Activated T-cell treated with anti-CD3 and anti-CD28 coated beads, Interleukin-2, amount 50 U/mL, for 72 hours (primary cell): ENCODE measurements at regions not wholly inside any gene's neighbourhood (a gene's known extent, or its start where the extent isn't known, plus 50 kb on each side); places are given as distances from the start of the nearest gene placed in this dataset.
"Not testable (repeated sequence)": the region's sequence is repeated elsewhere in the genome, so short reads cannot be mapped to it uniquely, and the experiment has no call there.

Experiments used
- ATAC-seq, 2 donors: fragments of 150-1000 bp; cut with Tn5 transposase; replicated peaks in 1 of 2; 2 replicates each; pipeline ENCODE4 v1.10.0; 2021; ENCODE audit warnings: moderate library complexity in 2 of 2, mild to moderate bottlenecking in 1 of 2
- DNase-seq, 2 donors: peaks; one replicate each; pipeline ENCODE4 v3.0.0; 2021 to 2022; ENCODE audit warnings: mixed read lengths in 1 of 2
- H3K27ac Mint-ChIP-seq: one replicate; pipeline ENCODE4 v1.8.0; 2022; ENCODE audit warnings: mild to moderate bottlenecking, moderate library complexity, mixed read lengths
- H3K27me3 Mint-ChIP-seq: one replicate; pipeline ENCODE4 v1.8.0; 2022; ENCODE audit warnings: low read depth, mixed read lengths
- H3K36me3 Mint-ChIP-seq, 2 donors: one replicate each; pipeline ENCODE4 v1.8.0; 2022; ENCODE audit warnings: mixed read lengths in 2 of 2, mild to moderate bottlenecking in 1 of 2; ENCODE audit not compliant: insufficient read depth in 2 of 2
- H3K4me1 Mint-ChIP-seq: one replicate; pipeline ENCODE4 v1.8.0; 2022; ENCODE audit warnings: low read depth, mixed read lengths
- H3K4me3 Mint-ChIP-seq, 2 donors: one replicate each; pipeline ENCODE4 v1.8.0; 2022; ENCODE audit warnings: mild to moderate bottlenecking in 2 of 2, mixed read lengths in 2 of 2, moderate library complexity in 2 of 2
- H3K9me3 Mint-ChIP-seq, 2 donors: one replicate each; pipeline ENCODE4 v1.8.0; 2022; ENCODE audit warnings: mixed read lengths in 2 of 2

- Mint-ChIP-seq H3K27ac (no peak overlapping the region), H3K4me1 (no peaks in the 10 kb centered on the region), H3K9me3 (peaks cover 0 to 3% of the 10 kb centered on the region in 2 donors), H3K36me3 (no peaks in the 10 kb centered on the region), H3K27me3 (no peaks in the 10 kb centered on the region), H3K4me3 (no peak overlapping the region)
- ATAC-seq (no peak), DNase-seq (no peak)
Measured at GRCh38 chr1:70581661-70582060, 170.6 kb downstream of the CTH start.

GRCh38 chr1:70583522-70583921 is 172.5 kb downstream of the CTH start:
- Mint-ChIP-seq H3K9me3 (peaks cover 0 to 3% of the 10 kb centered on the region in 2 donors), H3K27me3 (no peaks in the 10 kb centered on the region), H3K36me3 (no peaks in the 10 kb centered on the region), H3K4me1 (no peaks in the 10 kb centered on the region), H3K27ac (no peak overlapping the region), H3K4me3 (no peak overlapping the region)
- ATAC-seq (no peak), DNase-seq (no peak)

GRCh38 chr1:70586046-70586445 is 175.0 kb downstream of the CTH start:
- Mint-ChIP-seq H3K36me3 (no peaks in the 10 kb centered on the region), H3K9me3 (peaks cover 0 to 3% of the 10 kb centered on the region in 2 donors), H3K27ac (no peak overlapping the region), H3K4me1 (no peaks in the 10 kb centered on the region), H3K27me3 (no peaks in the 10 kb centered on the region), H3K4me3 (no peak overlapping the region)
- DNase-seq (no peak), ATAC-seq (no peak)

GRCh38 chr1:70587872-70588366 is 176.9 kb downstream of the CTH start:
- H3K27ac Mint-ChIP-seq = no peak overlapping the region
- no peaks in the 10 kb centered on the region for H3K27me3 Mint-ChIP-seq
- peaks cover 0 to 2% of the 10 kb centered on the region in 2 donors for H3K9me3 Mint-ChIP-seq
- no peak for DNase-seq
- no peaks in the 10 kb centered on the region for H3K4me1 Mint-ChIP-seq
- H3K36me3 Mint-ChIP-seq = no peaks in the 10 kb centered on the region
- H3K4me3 Mint-ChIP-seq = no peak overlapping the region
- no peak for ATAC-seq

GRCh38 chr1:70593551-70593950 is 182.5 kb downstream of the CTH start:
- not testable (repeated sequence) for H3K9me3 Mint-ChIP-seq, H3K36me3 Mint-ChIP-seq, DNase-seq, H3K27me3 Mint-ChIP-seq, H3K4me3 Mint-ChIP-seq, ATAC-seq, H3K27ac Mint-ChIP-seq, H3K4me1 Mint-ChIP-seq

- no peak overlapping the region for H3K4me3 Mint-ChIP-seq
- H3K4me1 Mint-ChIP-seq = no peaks in the 10 kb centered on the region
- no peak for DNase-seq
- H3K27me3 Mint-ChIP-seq = no peaks in the 10 kb centered on the region
- H3K27ac Mint-ChIP-seq = no peak overlapping the region
- no peaks in the 10 kb centered on the region for H3K9me3 Mint-ChIP-seq
- no peak for ATAC-seq
- H3K36me3 Mint-ChIP-seq = no peaks in the 10 kb centered on the region
Measured at GRCh38 chr1:70608815-70609214, 197.7 kb downstream of the CTH start.

GRCh38 chr1:70610164-70610563 is 199.1 kb downstream of the CTH start:
- not testable (repeated sequence) for H3K27ac Mint-ChIP-seq, H3K4me3 Mint-ChIP-seq, DNase-seq, H3K36me3 Mint-ChIP-seq, ATAC-seq, H3K4me1 Mint-ChIP-seq, H3K27me3 Mint-ChIP-seq, H3K9me3 Mint-ChIP-seq

GRCh38 chr1:70616946-70617345 is 205.9 kb downstream of the CTH start:
- Mint-ChIP-seq H3K9me3 (peaks cover 6 to 12% of the 10 kb centered on the region in 2 donors), H3K27ac (no peak overlapping the region), H3K4me3 (no peak overlapping the region), H3K4me1 (no peaks in the 10 kb centered on the region), H3K27me3 (no peaks in the 10 kb centered on the region), H3K36me3 (peaks cover 0 to 2% of the 10 kb centered on the region in 2 donors)
- DNase-seq (no peak), ATAC-seq (no peak)

GRCh38 chr1:70617728-70618127 is 206.7 kb downstream of the CTH start:
- DNase-seq (no peak), ATAC-seq (no peak)
- no peak overlapping the region for H3K4me3 Mint-ChIP-seq
- peaks cover 6 to 12% of the 10 kb centered on the region in 2 donors for H3K9me3 Mint-ChIP-seq
- peaks cover 0 to 2% of the 10 kb centered on the region in 2 donors for H3K36me3 Mint-ChIP-seq
- H3K4me1 Mint-ChIP-seq = no peaks in the 10 kb centered on the region
- H3K27me3 Mint-ChIP-seq = no peaks in the 10 kb centered on the region
- H3K27ac Mint-ChIP-seq = no peak overlapping the region

- no peak for ATAC-seq
Measured at GRCh38 chr1:70627910-70628309, 216.8 kb downstream of the CTH start.

GRCh38 chr1:70628973-70629372 is 217.9 kb downstream of the CTH start:
- no peaks in the 10 kb centered on the region for H3K27me3 Mint-ChIP-seq
- ATAC-seq = no peak
- H3K9me3 Mint-ChIP-seq = peaks cover 2 to 4% of the 10 kb centered on the region in 2 donors
- no peak overlapping the region for H3K27ac Mint-ChIP-seq
- no peak for DNase-seq
- H3K36me3 Mint-ChIP-seq = no peaks in the 10 kb centered on the region
- H3K4me1 Mint-ChIP-seq = no peaks in the 10 kb centered on the region
- H3K4me3 Mint-ChIP-seq = no peak overlapping the region

More at GRCh38 chr1:70627910-70628309, 216.8 kb downstream of the CTH start:
- H3K4me3 Mint-ChIP-seq = no peak overlapping the region
- no peaks in the 10 kb centered on the region for H3K4me1 Mint-ChIP-seq
- no peak for DNase-seq
- H3K27ac Mint-ChIP-seq = no peak overlapping the region
- H3K27me3 Mint-ChIP-seq = no peaks in the 10 kb centered on the region
- peaks cover 2 to 4% of the 10 kb centered on the region in 2 donors for H3K9me3 Mint-ChIP-seq
- no peaks in the 10 kb centered on the region for H3K36me3 Mint-ChIP-seq

- no peaks in the 10 kb centered on the region for H3K4me1 Mint-ChIP-seq
- H3K27ac Mint-ChIP-seq = no peak overlapping the region
- H3K27me3 Mint-ChIP-seq = no peaks in the 10 kb centered on the region
Measured at GRCh38 chr1:70633004-70633403, 221.9 kb downstream of the CTH start.

GRCh38 chr1:70635868-70636267 is 224.8 kb downstream of the CTH start:
- peaks cover 0 to 2% of the 10 kb centered on the region in 2 donors for H3K9me3 Mint-ChIP-seq
- no peaks in the 10 kb centered on the region for H3K4me1 Mint-ChIP-seq
- ATAC-seq = no peak
- DNase-seq = no peak
- no peak overlapping the region for H3K27ac Mint-ChIP-seq
- no peaks in the 10 kb centered on the region for H3K36me3 Mint-ChIP-seq
- H3K27me3 Mint-ChIP-seq = peaks cover 5% of the 10 kb centered on the region
- no peak overlapping the region for H3K4me3 Mint-ChIP-seq

More at GRCh38 chr1:70633004-70633403, 221.9 kb downstream of the CTH start:
- no peak for ATAC-seq
- DNase-seq = no peak
- no peaks in the 10 kb centered on the region for H3K36me3 Mint-ChIP-seq
- H3K4me3 Mint-ChIP-seq = no peak overlapping the region
- H3K9me3 Mint-ChIP-seq = peaks cover 2% of the 10 kb centered on the region in 2 donors

GRCh38 chr1:70641868-70642267 is 230.8 kb downstream of the CTH start:
- no peak overlapping the region for H3K27ac Mint-ChIP-seq
- no peak overlapping the region for H3K4me3 Mint-ChIP-seq
- peaks cover 5% of the 10 kb centered on the region for H3K27me3 Mint-ChIP-seq
- H3K4me1 Mint-ChIP-seq = no peaks in the 10 kb centered on the region
- DNase-seq (no peak), ATAC-seq (no peak)
- no peaks in the 10 kb centered on the region for H3K36me3 Mint-ChIP-seq
- H3K9me3 Mint-ChIP-seq = peaks cover 2 to 3% of the 10 kb centered on the region in 2 donors
